GM18861 (cell line): ENCODE measurements at regions not wholly inside any gene's neighbourhood (a gene's known extent, or its start where the extent isn't known, plus 50 kb on each side); places are given as distances from the start of the nearest gene placed in this dataset.
"Not testable (repeated sequence)": the region's sequence is repeated elsewhere in the genome, so short reads cannot be mapped to it uniquely, and the experiment has no call there.

ENCODE experiments used
- ATAC-seq: cut with Tn5 transposase; IDR thresholded peaks from one replicate; pipeline ENCODE4 v1.9.1; 2021; ENCODE audit not compliant: unreplicated experiment

DNA sequence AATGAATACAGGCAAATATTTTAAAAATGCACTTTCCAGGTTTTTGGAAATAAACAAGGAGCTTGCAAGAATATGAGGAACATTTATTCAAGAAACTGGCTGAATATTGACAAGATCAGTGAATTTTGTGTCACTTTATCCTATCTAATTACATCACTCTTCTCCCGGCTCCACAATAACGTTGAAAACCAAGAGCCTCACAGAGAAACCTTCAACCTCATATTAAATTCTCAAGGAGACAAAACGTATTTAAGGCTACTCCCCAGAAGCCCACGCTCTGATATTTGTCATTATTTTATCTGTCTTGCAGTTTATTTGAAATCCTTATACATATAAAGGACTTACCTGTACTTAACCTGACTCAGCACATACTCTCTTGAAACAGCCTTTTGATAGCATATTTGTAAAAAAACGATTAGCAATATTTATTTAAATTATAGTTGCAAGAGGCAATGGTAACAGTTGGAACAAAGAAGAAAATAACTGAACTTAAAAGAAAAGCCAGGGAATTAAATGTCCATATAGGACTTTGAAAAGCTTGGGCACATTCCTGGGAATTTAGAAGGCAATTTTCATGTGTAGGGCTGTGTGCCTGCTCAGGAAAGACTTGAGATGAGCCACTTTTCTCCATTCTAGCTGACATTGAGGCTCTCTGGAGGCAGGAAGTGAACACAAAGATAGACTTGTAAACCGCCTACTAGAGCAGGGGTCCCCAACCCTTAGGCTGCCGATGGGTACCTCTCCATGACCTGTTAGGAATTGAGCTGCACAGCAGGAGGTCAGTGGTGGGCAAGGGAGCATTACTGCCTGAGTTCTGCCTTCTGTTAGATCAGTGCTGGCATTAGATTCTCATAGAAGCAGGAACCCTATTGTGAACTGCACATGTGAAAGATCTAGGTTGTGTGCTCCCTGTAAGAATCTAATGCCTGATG, 636.4 kb downstream of the SLC16A7 start:
- no peak for ATAC-seq

- ATAC-seq, result not testable (repeated sequence)
These were observed 638.9 kb downstream of the SLC16A7 start for GRCh38 chr12:60234611-60235195.

- no peak for ATAC-seq
These were observed 639.4 kb downstream of the SLC16A7 start for GRCh38 chr12:60235261-60235660.

- ATAC-seq, result not testable (repeated sequence)
These were observed 640.6 kb downstream of the SLC16A7 start for GRCh38 chr12:60236416-60236815.

DNA sequence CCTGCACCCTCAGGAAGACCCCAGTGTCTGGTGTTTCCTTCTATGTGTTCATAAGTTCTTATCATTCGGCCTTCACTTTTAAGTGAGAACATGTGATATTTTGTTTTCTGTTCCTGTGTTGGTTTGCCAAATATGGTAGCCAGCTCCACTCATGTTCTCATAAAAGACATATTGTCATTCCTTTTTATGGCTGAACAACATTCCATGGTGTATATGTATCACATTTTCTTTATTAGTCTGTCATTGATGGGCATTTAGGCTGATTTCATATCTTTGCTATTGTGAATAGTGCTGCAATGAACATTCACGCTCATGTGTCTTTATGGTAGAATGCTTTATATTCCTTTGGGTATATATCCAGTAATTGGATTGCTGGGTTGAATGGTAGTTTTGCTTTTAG, 645.1 kb downstream of the SLC16A7 start:
- no peak for ATAC-seq

- ATAC-seq, result no peak
These were observed 655.3 kb downstream of the SLC16A7 start for GRCh38 chr12:60251091-60251490.

DNA sequence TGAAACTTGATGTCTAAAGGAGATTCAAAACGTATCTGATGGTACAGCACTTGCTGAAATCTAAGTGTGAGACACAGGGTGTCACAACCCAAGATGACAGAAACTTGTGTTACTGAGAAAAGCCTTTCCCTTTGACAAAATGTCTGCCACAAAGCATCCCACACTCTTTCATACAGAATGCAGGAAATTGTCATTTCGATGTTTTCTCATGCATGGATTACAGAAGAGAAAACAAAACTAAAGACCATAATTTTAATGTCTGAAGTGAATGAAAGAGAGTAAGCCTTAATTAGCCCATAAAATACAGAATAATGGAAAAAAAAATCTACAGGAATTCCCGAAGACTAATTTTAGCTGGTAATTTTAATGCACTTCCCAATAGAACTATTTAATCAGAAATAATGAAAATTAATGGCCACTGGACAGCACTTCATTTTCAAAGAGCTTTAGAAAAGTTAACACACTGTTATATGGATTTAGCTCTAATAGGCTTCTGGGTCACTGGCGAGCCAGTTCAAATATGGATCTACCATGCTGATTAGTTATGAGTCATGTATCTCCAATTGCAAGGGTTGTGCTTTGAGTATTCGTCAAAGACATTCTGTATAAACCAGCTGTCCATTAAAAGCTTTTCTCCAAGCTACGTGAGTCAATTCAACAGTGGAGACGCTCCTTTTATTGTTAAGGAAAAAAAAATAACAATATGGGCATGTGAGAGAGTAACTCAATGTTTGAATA, 656.7 kb downstream of the SLC16A7 start:
- no peak for ATAC-seq

DNA sequence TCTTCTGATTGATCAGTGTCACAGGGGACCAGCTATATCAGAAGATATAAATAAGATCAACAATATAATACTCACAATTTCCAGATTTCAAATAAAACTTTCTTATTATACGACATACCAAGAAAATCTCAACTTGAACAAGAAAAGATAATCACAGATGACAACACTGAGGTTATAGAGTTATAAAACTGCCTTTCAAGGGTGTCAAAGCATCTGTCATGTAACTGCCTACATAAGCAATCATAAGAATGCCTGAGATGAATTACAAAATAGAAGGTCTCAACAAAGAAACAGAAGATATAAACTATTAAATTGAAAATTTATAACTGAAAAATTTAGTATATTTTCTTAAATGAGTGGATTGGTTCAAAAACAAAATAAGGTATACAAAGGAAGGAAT, 659.2 kb downstream of the SLC16A7 start:
- ATAC-seq, result no peak

DNA sequence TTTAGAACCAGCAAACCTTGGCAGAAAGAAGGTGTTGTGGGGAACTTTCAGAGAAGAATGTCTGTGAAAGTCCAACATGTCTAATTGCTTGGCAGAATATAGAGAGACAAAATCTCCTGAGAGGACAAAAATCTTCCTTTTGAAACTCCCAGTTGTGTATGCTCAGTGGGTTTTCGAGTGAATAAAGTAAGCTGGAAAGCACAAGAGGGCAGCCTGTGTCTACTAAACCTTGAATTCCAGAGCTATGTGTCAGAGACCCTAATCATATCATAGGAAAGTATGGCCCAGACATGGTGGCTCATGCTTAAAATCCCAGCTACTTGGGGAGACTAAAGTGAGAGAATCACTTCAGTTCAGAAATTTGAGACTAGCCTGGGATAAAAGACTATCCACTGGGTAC, 661.2 kb downstream of the SLC16A7 start:
- ATAC-seq, result no peak

- no peak for ATAC-seq
These were observed 663.4 kb downstream of the SLC16A7 start for GRCh38 chr12:60259225-60259624.

DNA sequence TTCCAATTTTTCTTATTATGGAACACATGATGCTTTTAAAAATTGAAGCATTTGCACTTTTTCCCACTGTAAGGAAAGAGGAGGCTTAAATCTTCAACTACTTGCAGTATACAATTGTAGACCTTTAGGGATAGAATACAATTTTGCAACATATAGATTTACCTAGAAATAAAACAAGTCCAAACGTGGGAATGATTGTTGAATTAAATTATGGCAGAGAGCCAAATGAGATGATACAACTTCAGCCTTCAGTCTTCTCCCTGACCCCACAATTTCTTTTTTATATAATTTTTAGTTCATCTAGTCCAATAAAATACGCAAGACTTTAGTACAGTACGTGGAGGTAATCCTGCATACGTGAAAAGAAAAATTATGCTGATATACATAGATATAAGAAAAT, 666.5 kb downstream of the SLC16A7 start:
- ATAC-seq, result no peak

DNA sequence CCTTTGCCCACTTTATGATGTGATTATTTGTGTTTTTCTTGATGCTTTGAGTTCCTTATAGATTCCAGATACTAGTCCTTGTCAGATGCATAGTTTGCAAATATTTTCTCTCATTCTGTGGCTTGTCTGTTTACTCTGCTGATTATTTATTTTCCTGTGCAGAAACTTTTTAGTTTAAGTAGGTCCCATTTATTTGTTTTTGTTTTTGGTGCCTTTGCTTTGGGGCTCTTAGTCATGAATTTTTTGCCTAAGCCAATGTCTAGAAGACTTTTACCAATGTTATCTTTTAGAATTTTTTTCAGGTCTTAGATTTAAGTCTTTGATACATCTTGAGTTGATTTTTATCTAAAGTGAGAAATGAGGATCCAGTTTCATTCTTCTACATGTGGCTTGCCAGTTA, 667.3 kb downstream of the SLC16A7 start:
- no peak for ATAC-seq

- no peak for ATAC-seq
These were observed 668.1 kb downstream of the SLC16A7 start for GRCh38 chr12:60263836-60264493.

DNA sequence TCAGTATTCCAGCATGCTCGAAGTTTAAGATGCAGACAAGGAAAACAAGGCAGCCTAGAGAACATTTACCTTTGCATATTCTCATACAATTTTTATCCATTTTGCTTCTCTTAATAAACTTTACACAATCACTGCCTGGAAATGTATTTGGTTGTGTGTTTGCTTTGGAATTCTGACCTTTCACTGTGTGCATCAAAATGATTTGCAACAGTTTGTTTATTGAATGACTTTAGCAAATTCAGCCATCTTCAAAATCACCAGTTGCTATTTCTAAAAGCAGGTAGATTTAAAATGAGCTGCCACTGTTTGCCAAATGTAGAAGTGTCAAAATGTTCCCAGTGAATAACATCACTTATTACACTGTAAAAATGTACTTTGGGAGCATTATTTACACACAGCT, 669.9 kb downstream of the SLC16A7 start:
- no peak for ATAC-seq

- ATAC-seq, result no peak
These were observed 670.6 kb downstream of the SLC16A7 start for GRCh38 chr12:60266381-60266852.

DNA sequence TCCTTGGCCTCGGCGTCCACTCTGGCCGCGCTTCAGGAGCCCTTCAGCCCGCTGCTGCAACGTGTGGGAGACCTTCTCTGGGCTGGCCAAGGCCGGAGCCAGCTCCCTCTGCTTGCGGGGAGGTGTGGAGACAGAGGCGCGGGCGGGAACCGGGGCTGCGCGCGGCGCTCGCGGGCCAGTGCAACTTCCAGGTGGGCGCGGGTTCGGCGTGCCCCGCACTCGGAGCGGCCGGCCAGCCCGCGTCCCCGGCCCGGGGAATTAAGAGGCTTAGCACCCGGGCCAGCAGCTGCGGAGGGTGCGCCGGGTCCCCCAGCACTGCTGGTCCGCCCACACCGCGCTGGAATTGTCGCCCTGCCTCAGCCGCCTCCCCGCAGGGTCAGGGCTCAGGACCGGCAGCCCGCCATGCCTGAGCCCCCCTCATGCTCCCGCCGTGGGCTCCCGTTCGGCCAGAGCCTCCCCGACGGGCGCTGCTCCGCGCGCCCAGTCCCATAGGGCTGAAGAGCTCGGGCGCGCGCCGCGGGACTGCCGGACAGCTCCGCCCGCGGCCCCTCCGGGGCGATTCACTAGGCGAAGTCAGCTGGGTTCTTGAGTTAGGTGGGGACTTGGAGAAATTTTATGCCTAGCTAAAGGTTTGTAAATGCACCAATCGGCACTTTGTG, 673.9 kb downstream of the SLC16A7 start:
- no peak for ATAC-seq

GRCh38 chr12:60271816-60272215, 676.0 kb downstream of the SLC16A7 start:
- no peak for ATAC-seq

GRCh38 chr12:60278209-60278608, 682.4 kb downstream of the SLC16A7 start:
- no peak for ATAC-seq

DNA sequence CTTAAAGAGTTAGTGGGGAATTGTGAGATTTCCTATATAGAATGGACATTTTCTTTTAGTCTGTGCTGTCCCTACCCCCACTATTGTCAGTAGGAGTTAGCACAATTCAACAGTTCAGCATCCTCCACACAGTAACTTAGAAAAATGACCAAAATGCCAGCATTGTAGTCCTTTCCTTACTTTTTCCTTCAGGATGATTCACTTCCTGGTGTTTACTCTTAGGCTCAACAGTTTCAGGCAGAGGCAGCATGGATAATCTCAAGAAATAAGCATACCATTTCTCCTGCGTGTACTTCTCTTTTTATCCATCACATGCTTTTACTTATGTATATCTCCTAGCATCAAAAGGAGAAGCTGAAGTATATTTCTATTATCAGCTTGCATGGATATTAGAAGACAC, 683.4 kb downstream of the SLC16A7 start:
- no peak for ATAC-seq

- ATAC-seq, result no peak
These were observed 685.7 kb downstream of the SLC16A7 start for GRCh38 chr12:60281522-60281921.

DNA sequence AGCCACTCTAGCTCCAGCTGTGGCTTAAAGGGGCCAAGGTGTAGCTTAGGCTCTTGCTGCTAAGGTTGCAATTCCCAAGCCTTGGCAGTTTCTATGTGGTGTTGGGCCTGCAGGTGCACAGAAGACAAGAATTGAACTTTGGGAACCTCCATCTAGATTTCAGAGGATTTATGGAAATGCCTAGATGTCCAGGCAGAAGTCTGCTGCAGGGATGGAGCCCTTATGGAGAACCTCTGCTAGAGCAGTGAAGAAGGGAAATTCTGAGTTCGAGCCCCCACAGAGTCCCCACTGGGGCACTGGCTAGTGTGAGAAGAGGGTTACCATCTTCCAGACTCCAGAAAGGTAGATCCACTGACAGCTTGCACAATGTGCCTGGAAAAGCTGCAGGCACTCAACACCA, 694.7 kb downstream of the SLC16A7 start:
- ATAC-seq, result no peak
